ENCODE measurements at regions not wholly inside any gene's neighbourhood (a gene's known extent, or its start where the extent isn't known, plus 50 kb on each side); places are given as distances from the start of the nearest gene placed in this dataset.
A peak's percentile ranks its signal among the peaks of the same experiment; 100 is the strongest.

DNA sequence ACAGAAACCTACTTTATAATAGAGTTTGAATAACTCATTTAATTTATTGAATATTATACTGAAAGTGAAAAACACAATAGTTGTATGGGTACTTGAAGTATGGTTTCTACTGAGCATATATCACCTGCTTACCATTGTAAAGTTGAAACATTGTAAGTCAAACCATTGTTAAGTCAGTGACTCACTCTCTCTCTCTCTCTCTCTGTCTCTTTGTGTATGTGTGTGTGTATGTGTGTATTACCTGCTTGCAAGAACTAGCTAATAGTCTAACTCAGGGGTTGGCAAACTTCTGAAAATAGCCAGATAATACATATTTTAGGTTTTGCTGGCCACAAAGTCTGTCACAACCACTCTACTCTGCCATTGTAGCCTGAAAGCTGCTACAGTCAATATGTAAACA is 564.3 kb upstream of the ZNF608 start:
- TF ChIP-seq, protein P1, sequence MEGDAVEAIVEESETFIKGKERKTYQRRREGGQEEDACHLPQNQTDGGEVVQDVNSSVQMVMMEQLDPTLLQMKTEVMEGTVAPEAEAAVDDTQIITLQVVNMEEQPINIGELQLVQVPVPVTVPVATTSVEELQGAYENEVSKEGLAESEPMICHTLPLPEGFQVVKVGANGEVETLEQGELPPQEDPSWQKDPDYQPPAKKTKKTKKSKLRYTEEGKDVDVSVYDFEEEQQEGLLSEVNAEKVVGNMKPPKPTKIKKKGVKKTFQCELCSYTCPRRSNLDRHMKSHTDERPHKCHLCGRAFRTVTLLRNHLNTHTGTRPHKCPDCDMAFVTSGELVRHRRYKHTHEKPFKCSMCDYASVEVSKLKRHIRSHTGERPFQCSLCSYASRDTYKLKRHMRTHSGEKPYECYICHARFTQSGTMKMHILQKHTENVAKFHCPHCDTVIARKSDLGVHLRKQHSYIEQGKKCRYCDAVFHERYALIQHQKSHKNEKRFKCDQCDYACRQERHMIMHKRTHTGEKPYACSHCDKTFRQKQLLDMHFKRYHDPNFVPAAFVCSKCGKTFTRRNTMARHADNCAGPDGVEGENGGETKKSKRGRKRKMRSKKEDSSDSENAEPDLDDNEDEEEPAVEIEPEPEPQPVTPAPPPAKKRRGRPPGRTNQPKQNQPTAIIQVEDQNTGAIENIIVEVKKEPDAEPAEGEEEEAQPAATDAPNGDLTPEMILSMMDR (IDR thresholded peaks at IDR 0.05; ENCODE audit: low read depth, low read length) = no peak
- no peak for DNase-seq (ENCODE audit: extremely low read depth, low read depth)

DNA sequence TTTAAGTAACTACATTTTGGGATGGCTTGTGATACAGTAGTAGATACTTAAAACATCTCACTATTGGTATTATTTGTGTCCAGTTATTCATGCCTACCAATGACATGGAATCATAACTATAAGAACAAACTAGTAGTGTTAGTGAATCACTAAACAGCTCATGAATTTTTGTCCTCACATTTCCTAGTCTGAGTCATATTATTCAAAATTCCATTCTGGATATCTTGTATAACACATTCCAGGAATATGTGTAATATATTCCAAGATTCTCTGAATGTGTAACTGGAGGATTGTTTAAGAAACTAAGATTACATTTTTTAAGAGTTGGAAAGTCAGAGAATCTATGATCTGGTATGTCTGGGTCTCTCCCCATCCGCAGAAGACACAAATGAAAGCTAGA is 565.3 kb upstream of the ZNF608 start:
- TF ChIP-seq, protein P1 (IDR thresholded peaks at IDR 0.05; ENCODE audit: low read depth, low read length) = no peak
- peak; percentile 38 for DNase-seq (ENCODE audit: extremely low read depth, low read depth)

DNA sequence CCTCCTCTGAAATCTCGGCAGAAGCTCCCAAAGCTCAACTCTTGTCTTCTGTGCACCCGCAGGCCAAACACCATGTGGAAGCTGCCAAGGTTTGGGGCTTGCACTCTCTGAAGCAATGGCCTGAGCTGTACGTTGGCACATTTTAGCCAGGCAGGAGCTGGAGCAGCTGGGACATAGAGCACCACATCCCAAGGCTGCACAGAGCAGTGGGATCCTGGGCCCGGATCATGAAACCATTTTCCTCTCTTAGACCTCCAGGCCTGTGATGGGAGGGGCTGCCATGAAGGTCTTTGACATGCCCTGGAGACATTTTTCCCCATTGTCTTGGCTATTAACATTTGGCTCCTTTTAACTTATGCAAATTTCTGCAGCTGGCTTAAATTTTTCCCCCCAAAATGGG is 567.1 kb upstream of the ZNF608 start:
- TF ChIP-seq, protein P1 (IDR thresholded peaks at IDR 0.05; ENCODE audit: low read depth, low read length) = no peak
- DNase-seq (ENCODE audit: extremely low read depth, low read depth) = no peak

DNA sequence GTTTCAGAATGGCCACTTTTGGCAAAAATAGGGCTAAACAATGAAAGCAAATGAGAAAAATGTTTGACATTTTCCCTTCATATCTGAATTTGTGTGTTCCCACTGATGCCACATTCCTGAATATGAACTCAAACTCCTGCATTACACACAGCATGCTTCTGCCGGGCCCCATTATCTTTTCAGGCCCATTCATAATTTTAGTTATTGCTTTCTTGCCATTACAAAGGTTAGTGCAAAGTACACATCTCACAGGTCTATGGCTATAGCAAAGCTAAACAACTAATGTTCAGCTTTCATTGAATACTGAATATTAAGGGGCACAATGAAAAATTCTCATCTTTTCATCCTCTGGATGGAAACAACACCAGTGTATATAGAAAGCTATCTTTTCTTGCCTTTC is 568.9 kb upstream of the ZNF608 start:
- TF ChIP-seq, protein P1 (IDR thresholded peaks at IDR 0.05; ENCODE audit: low read depth, low read length) = no peak
- DNase-seq (ENCODE audit: extremely low read depth, low read depth) = no peak

DNA sequence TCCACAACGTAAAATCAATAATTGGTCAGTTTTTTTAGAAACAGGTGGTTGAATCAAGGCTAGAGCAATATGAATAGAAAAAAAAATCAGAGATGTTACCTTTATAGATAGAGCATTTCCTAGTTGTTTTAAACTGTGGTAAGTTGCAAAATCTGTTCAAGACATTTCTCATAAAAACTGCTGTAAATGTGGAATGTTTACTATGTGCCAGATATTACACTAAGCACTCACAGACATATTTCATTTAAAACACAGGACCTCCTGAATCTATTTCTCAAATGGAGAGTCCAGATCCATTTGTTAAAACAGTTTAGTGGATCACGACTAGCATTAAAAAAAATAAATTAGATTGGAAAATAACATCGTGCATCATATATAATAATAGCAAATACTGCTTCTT is 570.0 kb upstream of the ZNF608 start:
- DNase-seq (ENCODE audit: extremely low read depth, low read depth) = no peak
- TF ChIP-seq, protein P1 (IDR thresholded peaks at IDR 0.05; ENCODE audit: low read depth, low read length) = no peak

DNA sequence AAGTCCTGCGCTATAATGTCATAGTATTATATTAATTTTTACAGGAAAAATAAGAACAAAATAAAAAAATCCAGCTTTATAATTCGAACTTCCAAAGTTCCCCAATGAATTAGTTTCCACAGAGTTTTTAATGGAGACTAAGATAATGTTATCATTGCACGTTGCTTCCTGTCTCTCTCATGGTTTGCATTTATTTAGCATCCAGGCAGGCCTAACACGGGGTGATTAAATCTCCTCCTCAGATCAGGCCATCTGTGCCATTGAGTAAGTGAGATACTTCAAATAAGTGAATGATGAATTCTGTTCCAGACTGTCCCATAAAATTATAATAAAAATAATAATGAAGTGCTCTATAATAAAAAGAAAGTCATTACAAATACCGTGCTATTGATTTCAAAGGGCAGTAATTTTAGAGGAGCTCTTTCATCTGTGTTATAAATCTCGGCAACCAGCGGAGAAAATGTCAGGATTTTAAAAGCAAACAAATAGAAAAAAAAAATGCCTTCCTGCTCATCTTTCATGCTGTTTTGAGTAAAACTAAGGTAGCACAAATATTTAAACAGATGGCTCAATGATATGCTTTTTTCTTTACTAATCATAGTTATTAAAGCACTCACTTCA is 570.6 kb upstream of the ZNF608 start:
- TF ChIP-seq, protein P1 (IDR thresholded peaks at IDR 0.05; ENCODE audit: low read depth, low read length) = no peak
- no peak for DNase-seq (ENCODE audit: extremely low read depth, low read depth)

DNA sequence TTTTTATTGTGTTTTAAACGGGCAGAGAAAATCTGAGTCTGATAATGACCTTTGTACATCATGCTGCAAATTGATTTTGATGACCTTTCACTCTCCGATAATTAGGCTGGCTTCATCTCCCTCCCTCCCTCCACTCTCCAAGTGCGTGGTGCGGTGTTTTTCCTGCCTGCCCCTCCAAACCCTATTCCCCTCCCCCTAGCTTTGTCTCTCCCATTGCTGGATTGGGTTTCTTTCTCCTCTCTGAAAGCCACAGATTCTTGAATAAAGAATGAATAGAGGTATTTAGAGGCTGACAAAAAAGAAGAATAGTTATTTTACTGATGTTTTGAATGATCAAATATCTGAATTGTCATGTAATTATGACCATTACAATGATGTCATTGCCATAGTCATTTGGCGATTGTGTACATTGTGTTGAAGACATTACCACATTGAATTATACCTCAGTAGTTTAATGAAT is 571.1 kb upstream of the ZNF608 start:
- TF ChIP-seq, protein P1 (IDR thresholded peaks at IDR 0.05; ENCODE audit: low read depth, low read length) = no peak
- no peak for DNase-seq (ENCODE audit: extremely low read depth, low read depth)

Data from AG09319 (cell line).